Activated CD4-positive, alpha-beta T cell treated with anti-CD3 and anti-CD28 coated beads, Interleukin-2, amount 10 ng/mL, durations not matched to agents 7 days and 5 days (primary cell): ENCODE measurements at regions not wholly inside any gene's neighbourhood (a gene's known extent, or its start where the extent isn't known, plus 50 kb on each side); places are given as distances from the start of the nearest gene placed in this dataset.

ENCODE experiments used
- CTCF ChIA-PET: fragments of 350-600 bp; sonication (Branson Sonifier 250); formaldehyde crosslinking; loops from one replicate; lab custom pipeline; 2021; ENCODE audit warnings: antibody characterized with exemption; lab: Charles Lee
- POLR2A ChIA-PET: fragments of 350-600 bp; sonication (Branson Sonifier 250); formaldehyde crosslinking; loops from one replicate; lab custom pipeline; 2021; ENCODE audit warnings: antibody characterized with exemption; lab: Charles Lee
- DNase-seq: peaks from one replicate; pipeline ENCODE4 v3.0.0-alpha.2; 2020
- H3K27ac Mint-ChIP-seq: one replicate; pipeline ENCODE4 v1.8.0; 2021; ENCODE audit warnings: mild to moderate bottlenecking, moderate library complexity, mixed read lengths
- H3K27me3 Mint-ChIP-seq: one replicate; pipeline ENCODE4 v1.8.0; 2021; ENCODE audit warnings: mixed read lengths
- H3K36me3 Mint-ChIP-seq: one replicate; pipeline ENCODE4 v1.8.0; 2021; ENCODE audit warnings: low read depth, mixed read lengths
- H3K4me1 Mint-ChIP-seq: one replicate; pipeline ENCODE4 v1.8.0; 2021; ENCODE audit warnings: mixed read lengths
- H3K4me3 Mint-ChIP-seq: one replicate; pipeline ENCODE4 v1.8.0; 2021; ENCODE audit warnings: mild to moderate bottlenecking, moderate library complexity, mixed read lengths
- H3K9me3 Mint-ChIP-seq: one replicate; pipeline ENCODE4 v1.8.0; 2021; ENCODE audit warnings: mixed read lengths

DNA sequence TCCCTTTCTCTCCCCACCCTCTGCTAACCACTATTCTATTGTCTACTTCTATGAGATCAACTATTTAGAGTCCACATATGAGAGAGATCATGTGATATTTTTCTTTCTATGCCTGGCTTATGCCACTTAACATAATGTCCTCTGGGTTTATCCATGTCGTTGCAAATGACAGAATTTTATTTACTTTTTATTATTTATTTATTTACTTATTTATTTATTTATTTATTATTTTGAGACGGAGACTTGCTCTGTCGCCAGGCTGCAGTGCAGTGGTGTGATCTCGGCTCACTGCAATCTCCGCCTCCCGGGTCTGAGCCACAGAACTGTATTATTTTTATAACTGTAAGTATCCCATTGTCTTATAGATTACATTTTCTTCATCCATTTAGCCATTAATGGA, 443.4 kb upstream of the CDH19 start:
- Mint-ChIP-seq H3K27me3 (no peaks in the 10 kb centered on the region), H3K4me3 (no peak overlapping the region), H3K36me3 (no peaks in the 10 kb centered on the region), H3K4me1 (no peaks in the 10 kb centered on the region), H3K9me3 (peaks cover 2% of the 10 kb centered on the region), H3K27ac (no peak overlapping the region)
- ChIA-PET CTCF (no interaction called here), POLR2A (no interaction called here)
- no peak for DNase-seq

DNA sequence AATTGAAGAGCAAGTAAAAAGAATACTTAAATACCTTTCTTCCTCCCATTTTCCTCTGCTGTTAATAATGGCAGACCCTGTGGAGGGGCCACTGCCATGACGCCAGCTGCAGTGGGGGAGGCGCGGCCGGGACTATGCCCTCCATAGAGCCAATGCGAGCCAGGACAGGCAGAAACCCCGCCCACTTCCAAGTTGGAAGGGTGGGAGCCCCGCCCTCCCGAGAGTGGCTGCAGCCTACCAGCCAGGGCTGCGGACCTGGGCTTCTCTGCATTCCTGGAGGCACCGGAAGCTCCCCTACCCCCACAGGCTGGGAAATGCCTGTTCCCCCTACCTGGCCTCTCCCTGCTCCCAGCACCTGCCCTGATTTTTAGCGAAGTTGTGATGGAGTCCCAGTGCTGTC, 439.4 kb upstream of the CDH19 start:
- H3K4me1 Mint-ChIP-seq: no peaks in the 10 kb centered on the region
- no peaks in the 10 kb centered on the region for H3K27me3 Mint-ChIP-seq
- H3K4me3 Mint-ChIP-seq: no peak overlapping the region
- DNase-seq: no peak
- H3K9me3 Mint-ChIP-seq: peaks cover 2% of the 10 kb centered on the region
- CTCF ChIA-PET: no interaction called here
- H3K36me3 Mint-ChIP-seq: no peaks in the 10 kb centered on the region
- POLR2A ChIA-PET: no interaction called here
- H3K27ac Mint-ChIP-seq: no peak overlapping the region

DNA sequence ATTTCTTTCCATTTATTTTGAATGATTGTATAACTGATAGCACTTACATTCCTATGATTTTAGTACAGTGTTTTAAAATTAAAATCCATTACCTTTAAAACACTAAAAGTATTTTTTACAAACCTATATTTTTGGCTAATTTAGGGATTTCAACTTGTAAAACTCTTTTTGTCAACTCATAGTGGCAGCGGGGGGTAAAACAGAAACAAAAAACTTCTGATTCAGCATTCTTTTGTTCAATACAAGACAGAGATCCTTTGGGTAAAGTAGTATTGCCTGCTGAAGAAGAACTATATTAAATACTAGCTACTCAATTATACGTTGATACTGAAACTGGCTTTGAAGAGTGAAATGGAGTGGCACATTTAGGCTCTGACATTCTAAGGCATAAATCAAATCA, 437.4 kb upstream of the CDH19 start:
- ChIA-PET CTCF (interaction anchor here (0.6 kb wide), 1 partner anchor 270 kb away, joined by 3 read pairs; no protein-coding TSS in a partner anchor), POLR2A (no interaction called here)
- H3K9me3 Mint-ChIP-seq: no peaks in the 10 kb centered on the region
- H3K27me3 Mint-ChIP-seq: no peaks in the 10 kb centered on the region
- no peak overlapping the region for H3K4me3 Mint-ChIP-seq
- H3K4me1 Mint-ChIP-seq: no peaks in the 10 kb centered on the region
- H3K36me3 Mint-ChIP-seq: no peaks in the 10 kb centered on the region
- H3K27ac Mint-ChIP-seq: no peak overlapping the region
- DNase-seq: no peak

DNA sequence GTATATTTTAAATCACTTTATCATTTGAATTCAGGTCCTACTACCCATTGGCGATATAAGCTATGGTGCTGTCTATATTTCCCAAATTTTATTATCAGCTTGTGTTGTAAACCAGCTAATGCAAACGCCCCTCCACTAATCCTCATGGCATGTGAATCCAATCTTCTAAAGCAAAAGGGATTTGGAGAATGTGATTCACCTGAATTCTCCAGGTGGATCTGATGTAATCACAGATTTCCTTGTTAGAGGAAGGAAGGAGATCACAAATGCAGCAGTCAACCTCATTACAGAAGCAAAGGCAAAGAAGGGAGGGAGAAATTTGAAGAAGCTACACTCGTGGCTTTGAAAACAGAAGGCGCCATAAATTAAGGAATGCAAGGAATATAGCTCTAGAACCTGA, 431.1 kb upstream of the CDH19 start:
- H3K4me1 Mint-ChIP-seq: no peaks in the 10 kb centered on the region
- ChIA-PET CTCF (no interaction called here), POLR2A (no interaction called here)
- no peak overlapping the region for H3K4me3 Mint-ChIP-seq
- H3K9me3 Mint-ChIP-seq: no peaks in the 10 kb centered on the region
- no peaks in the 10 kb centered on the region for H3K36me3 Mint-ChIP-seq
- no peaks in the 10 kb centered on the region for H3K27me3 Mint-ChIP-seq
- no peak overlapping the region for H3K27ac Mint-ChIP-seq
- DNase-seq: no peak

DNA sequence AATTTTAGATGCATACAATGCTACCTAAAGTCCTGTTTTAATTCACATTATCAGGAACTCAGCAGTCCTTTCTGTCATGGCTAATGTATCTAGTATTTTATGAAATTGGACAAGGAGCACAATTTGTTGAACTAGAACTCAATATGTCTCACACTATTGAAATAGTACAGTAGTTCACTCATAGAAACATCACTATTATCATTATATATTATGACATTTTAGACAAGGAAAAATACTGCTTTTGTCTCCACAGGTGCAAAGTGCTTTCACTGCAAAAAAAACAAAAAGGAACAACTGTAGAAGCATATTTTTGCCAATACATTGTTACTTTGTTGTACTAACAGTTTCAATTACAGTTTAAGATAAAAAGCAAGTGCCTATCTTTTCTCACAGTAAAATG, 419.2 kb upstream of the CDH19 start:
- no peak overlapping the region for H3K4me3 Mint-ChIP-seq
- ChIA-PET POLR2A (no interaction called here), CTCF (no interaction called here)
- H3K27ac Mint-ChIP-seq: no peak overlapping the region
- no peaks in the 10 kb centered on the region for H3K4me1 Mint-ChIP-seq
- H3K9me3 Mint-ChIP-seq: no peaks in the 10 kb centered on the region
- no peak for DNase-seq
- no peaks in the 10 kb centered on the region for H3K36me3 Mint-ChIP-seq
- H3K27me3 Mint-ChIP-seq: no peaks in the 10 kb centered on the region

DNA sequence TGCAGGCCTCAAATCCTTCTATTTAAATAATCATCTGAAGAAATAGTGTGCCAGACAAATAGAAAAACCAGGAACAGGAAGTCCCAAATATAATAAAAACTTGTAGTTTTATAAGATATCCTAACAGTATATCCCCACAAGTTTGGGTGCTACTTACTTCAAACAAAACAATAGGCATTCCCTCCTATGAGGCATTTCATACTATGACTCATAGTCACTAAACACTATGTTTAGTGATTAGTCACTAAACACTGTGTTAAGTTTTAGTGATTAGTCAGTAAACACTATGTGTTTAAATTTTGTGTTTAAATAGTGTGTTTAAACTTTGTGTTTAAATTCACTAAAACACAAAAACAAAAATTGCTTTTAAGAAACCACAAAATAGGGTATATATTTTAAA, 407.0 kb upstream of the CDH19 start:
- ChIA-PET POLR2A (no interaction called here), CTCF (no interaction called here)
- Mint-ChIP-seq H3K9me3 (no peaks in the 10 kb centered on the region), H3K36me3 (no peaks in the 10 kb centered on the region), H3K27ac (no peak overlapping the region), H3K27me3 (no peaks in the 10 kb centered on the region), H3K4me3 (no peak overlapping the region), H3K4me1 (no peaks in the 10 kb centered on the region)
- no peak for DNase-seq

DNA sequence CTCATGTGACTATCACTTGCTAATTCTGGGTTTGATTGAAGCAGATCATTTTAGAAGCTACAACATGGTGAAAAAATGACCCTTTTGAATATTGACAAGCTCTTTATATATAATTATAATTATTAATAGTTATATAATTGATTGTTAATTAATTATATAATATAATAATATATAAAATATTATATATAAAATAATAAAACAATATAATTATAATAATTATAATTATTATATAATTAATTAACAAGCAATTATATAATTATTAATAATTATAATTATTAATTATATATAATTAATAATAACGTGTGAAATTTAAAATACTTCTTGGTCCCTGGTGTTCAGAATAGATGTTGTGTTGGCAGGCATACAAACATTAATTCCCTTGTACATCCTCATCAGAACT, 404.1 kb upstream of the CDH19 start:
- Mint-ChIP-seq H3K27ac (no peak overlapping the region), H3K9me3 (no peaks in the 10 kb centered on the region), H3K4me1 (no peaks in the 10 kb centered on the region), H3K4me3 (no peak overlapping the region), H3K36me3 (no peaks in the 10 kb centered on the region), H3K27me3 (no peaks in the 10 kb centered on the region)
- CTCF ChIA-PET: no interaction called here
- POLR2A ChIA-PET: no interaction called here
- DNase-seq: no peak

DNA sequence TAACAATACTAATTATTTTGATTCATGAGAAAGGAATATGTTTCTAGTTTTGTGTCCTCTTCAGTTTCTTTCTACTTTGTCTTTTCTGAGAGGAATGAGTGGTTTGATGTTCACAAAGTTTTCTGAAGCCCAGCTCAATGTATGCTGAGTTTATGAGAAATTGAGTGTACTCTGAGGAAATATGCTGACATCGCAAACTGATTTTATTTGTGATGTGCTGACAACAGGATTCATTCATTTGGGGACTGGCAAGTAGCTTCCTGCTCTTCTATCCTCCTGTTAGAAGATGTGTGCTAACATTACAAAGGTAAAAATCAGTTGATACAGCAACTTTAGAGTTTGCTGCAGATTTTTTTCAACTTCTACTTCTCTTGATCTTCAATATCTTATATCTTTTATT, 403.2 kb upstream of the CDH19 start:
- no peaks in the 10 kb centered on the region for H3K27me3 Mint-ChIP-seq
- H3K4me1 Mint-ChIP-seq: no peaks in the 10 kb centered on the region
- ChIA-PET CTCF (no interaction called here), POLR2A (no interaction called here)
- no peak overlapping the region for H3K4me3 Mint-ChIP-seq
- H3K36me3 Mint-ChIP-seq: no peaks in the 10 kb centered on the region
- no peak for DNase-seq
- H3K27ac Mint-ChIP-seq: no peak overlapping the region
- H3K9me3 Mint-ChIP-seq: no peaks in the 10 kb centered on the region

DNA sequence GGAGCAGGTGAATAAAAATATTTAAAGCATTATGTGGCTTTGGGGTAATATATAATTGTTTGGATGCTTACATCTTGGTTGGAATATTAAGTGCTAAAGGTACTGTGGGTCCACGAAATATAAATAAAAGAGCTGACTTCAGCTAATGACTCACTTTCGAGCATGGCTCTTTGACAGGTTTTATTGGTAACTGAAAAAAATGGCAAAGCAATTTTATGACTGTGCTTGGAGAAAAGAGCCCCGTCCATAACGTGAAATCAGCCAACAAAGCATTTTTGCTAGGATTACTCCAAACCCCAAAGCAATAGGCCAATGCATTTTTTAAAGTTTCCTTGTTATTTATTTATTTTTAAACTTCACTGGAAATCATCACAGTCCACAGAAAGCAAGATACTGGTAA, 397.2 kb upstream of the CDH19 start:
- DNase-seq: no peak
- Mint-ChIP-seq H3K9me3 (no peaks in the 10 kb centered on the region), H3K27ac (no peak overlapping the region), H3K4me3 (no peak overlapping the region), H3K36me3 (no peaks in the 10 kb centered on the region), H3K27me3 (no peaks in the 10 kb centered on the region), H3K4me1 (no peaks in the 10 kb centered on the region)
- ChIA-PET CTCF (no interaction called here), POLR2A (no interaction called here)

DNA sequence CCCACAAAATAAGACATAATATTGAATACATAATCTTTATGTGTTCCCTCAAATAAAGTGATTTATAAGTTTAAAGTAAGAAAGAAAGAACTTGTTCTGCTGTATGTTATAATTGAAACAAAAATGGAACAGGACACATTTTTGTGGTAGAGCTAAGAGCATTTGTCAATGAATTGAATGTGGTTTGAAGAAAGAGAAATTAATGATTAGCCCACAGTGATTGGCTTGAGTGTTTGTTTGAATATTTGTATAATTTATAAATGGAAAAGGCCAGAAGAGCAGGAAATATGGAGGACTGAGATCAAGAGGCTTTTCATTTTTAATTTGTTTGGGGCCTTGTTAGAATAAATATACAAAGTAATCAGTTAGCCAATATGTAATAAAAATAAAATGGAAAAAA, 395.1 kb upstream of the CDH19 start:
- CTCF ChIA-PET: no interaction called here
- Mint-ChIP-seq H3K4me3 (no peak overlapping the region), H3K36me3 (no peaks in the 10 kb centered on the region), H3K4me1 (no peaks in the 10 kb centered on the region), H3K27ac (no peak overlapping the region), H3K27me3 (no peaks in the 10 kb centered on the region), H3K9me3 (no peaks in the 10 kb centered on the region)
- POLR2A ChIA-PET: no interaction called here
- no peak for DNase-seq

DNA sequence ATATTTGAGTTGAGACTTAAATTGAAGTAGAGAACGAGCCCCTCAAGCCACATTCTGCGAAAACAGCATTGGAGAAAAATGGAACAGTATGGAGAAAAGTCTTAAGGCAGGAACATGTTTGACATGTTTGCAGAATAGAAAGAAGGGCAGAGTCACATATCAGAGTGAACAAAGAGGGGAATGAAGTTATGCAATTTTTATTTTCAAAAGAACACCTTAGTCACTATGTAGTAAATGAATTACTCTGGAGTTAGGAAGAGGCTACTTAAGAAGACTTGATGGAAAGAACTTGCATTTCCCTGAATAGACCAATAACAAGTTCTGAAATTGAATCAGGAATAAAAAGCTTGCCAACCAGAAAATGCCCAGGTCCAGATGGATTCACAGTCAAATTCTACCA, 391.4 kb upstream of the CDH19 start:
- Mint-ChIP-seq H3K27me3 (no peaks in the 10 kb centered on the region), H3K36me3 (no peaks in the 10 kb centered on the region), H3K4me3 (no peak overlapping the region), H3K4me1 (no peaks in the 10 kb centered on the region), H3K27ac (no peak overlapping the region), H3K9me3 (no peaks in the 10 kb centered on the region)
- ChIA-PET CTCF (no interaction called here), POLR2A (no interaction called here)
- DNase-seq: no peak

DNA sequence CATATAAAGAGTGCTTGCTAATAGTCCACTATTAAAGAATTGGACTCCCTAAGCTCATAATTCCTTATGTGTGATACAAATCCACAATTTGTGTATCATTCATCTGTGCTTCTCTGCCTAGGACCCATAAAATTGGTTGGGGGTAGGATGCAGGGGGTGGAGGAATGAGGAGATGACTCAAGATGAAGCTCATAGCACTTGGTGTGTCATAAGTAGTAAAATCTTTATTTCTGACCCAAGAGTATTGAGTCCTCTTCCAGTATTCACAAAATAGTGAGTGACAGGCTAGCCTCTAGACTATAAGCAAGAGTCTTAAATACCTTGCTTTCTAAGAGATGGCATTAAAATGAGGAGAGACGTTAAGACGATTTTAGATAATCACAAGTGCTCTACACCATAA, 390.9 kb upstream of the CDH19 start:
- H3K27me3 Mint-ChIP-seq: no peaks in the 10 kb centered on the region
- POLR2A ChIA-PET: no interaction called here
- no peaks in the 10 kb centered on the region for H3K36me3 Mint-ChIP-seq
- no peaks in the 10 kb centered on the region for H3K4me1 Mint-ChIP-seq
- H3K9me3 Mint-ChIP-seq: no peaks in the 10 kb centered on the region
- H3K4me3 Mint-ChIP-seq: no peak overlapping the region
- CTCF ChIA-PET: no interaction called here
- DNase-seq: no peak
- H3K27ac Mint-ChIP-seq: no peak overlapping the region

DNA sequence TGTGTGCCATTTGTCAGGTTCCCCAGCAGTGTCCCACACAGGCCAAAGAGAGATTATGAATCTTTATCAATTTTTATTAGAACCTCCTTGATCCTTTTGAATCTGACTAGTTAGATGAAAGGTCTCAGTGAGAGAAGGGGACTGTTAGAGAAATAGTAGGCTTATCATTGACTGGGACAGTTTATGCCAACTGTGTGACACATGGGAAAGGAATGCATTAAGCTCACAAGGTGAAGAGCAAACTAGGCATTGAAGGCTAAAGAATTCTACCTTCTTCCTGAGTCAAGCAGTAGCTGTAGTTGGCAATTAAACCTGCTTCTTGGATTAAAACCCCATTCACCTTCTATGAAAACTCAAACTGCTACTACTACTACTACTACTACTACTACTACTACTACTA, 389.6 kb upstream of the CDH19 start:
- no peaks in the 10 kb centered on the region for H3K4me1 Mint-ChIP-seq
- DNase-seq: no peak
- H3K27ac Mint-ChIP-seq: no peak overlapping the region
- H3K4me3 Mint-ChIP-seq: no peak overlapping the region
- CTCF ChIA-PET: no interaction called here
- H3K27me3 Mint-ChIP-seq: no peaks in the 10 kb centered on the region
- H3K36me3 Mint-ChIP-seq: no peaks in the 10 kb centered on the region
- H3K9me3 Mint-ChIP-seq: no peaks in the 10 kb centered on the region
- POLR2A ChIA-PET: no interaction called here

DNA sequence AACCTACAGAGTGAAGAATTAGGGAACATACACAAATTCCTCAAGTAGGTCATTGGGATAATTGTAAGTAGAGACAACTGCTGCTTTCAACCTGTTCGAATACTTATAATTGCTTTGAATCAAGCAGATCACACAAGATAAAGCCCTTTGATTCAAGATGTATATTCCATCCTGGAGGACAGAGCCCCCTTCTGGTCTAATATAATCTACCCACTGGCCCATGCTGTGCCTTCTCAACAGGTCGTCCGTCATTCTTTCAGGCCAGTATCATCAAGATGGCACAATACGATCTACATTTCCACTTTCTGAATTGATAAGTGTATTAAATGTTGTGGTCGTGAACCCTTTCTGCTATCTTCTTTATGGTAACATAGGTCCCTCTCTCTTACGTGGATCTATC, 387.0 kb upstream of the CDH19 start:
- ChIA-PET POLR2A (no interaction called here), CTCF (no interaction called here)
- no peak for DNase-seq
- Mint-ChIP-seq H3K27ac (no peak overlapping the region), H3K9me3 (no peaks in the 10 kb centered on the region), H3K36me3 (no peaks in the 10 kb centered on the region), H3K4me1 (no peaks in the 10 kb centered on the region), H3K4me3 (no peak overlapping the region), H3K27me3 (no peaks in the 10 kb centered on the region)

DNA sequence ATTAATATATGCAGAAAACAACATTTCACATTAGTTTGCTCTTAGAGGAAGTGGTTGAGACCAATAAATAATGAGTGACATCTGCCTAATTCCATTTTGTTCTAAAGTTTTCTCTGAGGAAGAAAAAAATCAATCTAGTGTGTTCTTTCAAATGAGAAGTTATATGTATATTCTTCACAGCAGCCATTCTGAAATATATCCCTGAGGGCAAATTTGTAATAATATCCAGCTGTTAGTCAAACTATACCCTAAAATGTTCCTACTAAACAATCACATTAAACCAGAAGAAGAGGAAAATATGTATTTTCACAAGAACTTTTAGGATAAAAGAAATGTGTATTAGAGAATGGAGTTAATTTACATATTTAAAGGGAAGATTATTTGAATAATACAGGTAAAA, 375.1 kb upstream of the CDH19 start:
- ChIA-PET POLR2A (no interaction called here), CTCF (no interaction called here)
- H3K27me3 Mint-ChIP-seq: no peaks in the 10 kb centered on the region
- no peak overlapping the region for H3K27ac Mint-ChIP-seq
- H3K9me3 Mint-ChIP-seq: no peaks in the 10 kb centered on the region
- H3K36me3 Mint-ChIP-seq: no peaks in the 10 kb centered on the region
- H3K4me3 Mint-ChIP-seq: no peak overlapping the region
- H3K4me1 Mint-ChIP-seq: no peaks in the 10 kb centered on the region
- DNase-seq: no peak
